Stromal cell of bone marrow (primary cell): ENCODE measurements at regions not wholly inside any gene's neighbourhood (a gene's known extent, or its start where the extent isn't known, plus 50 kb on each side); places are given as distances from the start of the nearest gene placed in this dataset.
"Not testable (repeated sequence)": the region's sequence is repeated elsewhere in the genome, so short reads cannot be mapped to it uniquely, and the experiment has no call there.

Experiments used
- DNase-seq: peaks from one replicate; pipeline ENCODE4 v3.0.0-alpha.2; 2012; ENCODE audit warnings: low read depth

GRCh38 chr9:62833323-62834200, 1643.7 kb downstream of the SPATA31A7 start:
- DNase-seq: not testable (repeated sequence)

DNA sequence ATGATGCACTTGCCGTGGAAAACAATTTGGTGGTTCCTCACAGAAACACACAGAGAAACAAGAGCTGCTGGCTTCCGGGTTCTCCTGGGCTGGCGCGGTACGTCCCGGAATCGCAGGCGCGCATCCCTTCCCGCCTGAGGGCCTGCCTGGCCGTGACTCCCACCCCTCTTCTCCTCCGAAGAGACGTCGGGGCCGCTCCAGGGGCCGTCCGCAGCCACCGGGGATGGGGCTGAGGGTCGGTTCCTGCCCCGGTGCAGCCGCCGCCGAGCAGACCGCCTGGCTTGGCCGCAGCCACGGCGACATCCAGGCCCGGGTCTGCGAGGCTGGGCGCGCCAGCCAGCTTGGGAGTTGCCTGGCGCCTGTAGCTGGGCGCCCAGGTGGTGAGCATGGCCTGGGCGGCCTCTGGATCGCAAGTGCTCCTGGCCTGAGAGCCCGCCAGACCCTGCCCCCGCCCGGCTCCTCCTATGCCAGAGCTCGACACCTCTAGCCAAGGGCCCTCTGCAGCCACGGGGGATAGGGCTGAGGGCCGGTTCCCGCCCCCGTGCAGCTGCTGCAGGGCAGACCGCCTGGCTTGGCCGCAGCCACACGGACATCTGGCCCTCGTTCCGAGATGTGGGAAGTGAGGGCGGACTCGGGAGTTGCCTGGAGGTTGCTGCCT, 1647.5 kb downstream of the SPATA31A7 start:
- DNase-seq: not testable (repeated sequence)

DNA sequence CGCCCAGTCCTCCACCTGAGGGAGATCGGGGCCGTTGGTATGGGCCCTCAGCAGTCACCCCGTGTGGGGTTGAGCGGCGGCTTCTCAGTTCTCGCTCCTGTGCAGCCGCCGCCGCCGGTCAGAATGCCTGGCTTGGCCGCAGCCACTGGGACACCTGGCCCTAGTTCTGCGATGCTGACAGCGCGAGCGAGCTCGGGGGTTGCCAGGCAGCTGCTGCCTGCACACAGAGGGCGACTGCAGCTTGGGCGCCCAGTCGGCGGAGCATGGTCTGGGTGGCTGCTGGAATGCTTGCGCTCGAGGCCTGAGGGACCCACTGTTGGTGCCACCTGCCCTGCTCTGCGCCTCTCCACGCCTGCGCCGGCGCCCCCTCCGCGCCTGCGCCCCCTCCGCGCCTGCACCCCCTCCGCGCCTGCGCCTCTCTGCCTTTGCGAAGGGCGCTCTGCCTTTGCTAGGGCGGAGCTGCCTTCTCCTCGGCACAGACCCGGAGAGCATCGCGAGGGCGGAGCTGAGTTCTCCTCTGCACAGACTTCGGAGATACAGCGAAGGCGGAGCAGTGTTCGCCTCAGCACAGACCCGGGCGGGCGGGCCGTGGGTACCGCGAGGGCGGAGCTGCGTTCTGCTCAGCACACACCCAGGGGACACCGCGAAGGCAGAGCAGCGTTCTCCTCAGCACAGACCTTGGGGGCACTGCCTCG, 1648.3 kb downstream of the SPATA31A7 start:
- DNase-seq: peak; percentile 31

GRCh38 chr9:62839168-62839567, 1649.3 kb downstream of the SPATA31A7 start:
- DNase-seq: not testable (repeated sequence)

DNA sequence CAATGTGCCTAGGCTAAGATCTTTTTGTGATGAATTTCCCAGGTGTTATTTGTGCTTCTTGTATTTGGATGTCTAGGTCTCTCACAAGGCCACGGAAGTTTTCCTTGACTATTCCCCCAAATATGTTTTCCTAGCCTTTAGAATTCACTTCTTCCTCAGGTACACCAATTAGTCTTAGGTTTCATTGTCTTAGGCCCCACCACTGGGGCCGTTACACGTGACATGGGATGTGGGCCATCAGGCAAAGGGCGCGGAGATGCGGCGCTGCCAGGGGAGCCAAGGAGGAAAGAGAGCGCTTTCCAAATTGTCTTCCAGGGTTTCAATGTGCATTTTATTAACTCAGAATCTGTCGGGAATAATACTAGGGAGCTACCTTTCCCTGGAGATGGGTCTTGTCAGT, 1653.3 kb downstream of the SPATA31A7 start:
- DNase-seq: not testable (repeated sequence)

GRCh38 chr9:62843706-62844290, 1654.0 kb downstream of the SPATA31A7 start:
- not testable (repeated sequence) for DNase-seq

DNA sequence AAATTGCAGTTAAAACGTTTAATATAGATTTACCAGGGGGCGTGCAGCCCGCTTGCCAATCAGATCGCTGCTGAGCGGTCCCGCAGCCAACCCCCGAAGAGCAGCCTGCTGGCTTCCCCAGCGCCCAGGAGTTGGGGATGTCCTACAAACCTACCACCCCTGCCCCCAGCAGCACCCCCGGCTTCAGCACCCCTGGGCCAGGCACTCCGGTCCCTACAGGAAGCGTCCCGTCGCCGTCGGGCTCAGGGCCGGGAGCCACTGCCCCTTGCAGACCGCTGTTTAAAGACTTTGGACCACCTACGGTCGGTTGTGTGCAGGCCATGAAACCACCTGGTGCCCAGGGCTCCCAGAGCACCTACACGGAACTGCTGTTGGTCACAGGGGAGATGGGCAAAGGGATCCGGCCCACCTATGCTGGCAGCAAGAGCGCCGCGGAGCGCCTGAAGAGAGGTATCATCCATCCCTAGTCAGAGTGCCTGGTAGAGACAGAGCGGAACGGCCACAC, 1654.9 kb downstream of the SPATA31A7 start:
- not testable (repeated sequence) for DNase-seq

DNA sequence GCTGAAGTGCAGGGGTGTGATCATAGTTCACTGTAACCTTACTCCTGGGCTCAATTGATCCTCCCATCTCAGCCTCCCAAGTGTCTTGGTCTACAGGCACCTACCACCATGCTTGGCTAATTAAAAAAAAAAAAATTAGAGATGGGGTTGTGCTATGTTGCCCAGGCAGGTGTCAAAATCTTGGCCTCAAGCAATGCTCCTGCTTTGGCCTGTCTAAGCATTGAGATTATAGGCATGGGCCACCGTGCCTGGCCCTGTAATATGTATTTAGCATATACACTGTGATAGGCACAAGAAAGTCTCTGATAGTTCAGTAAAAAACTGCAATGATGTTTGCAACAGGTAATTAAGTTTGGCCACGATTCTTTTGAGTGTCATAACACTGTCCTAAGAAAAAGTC, 1658.4 kb downstream of the SPATA31A7 start:
- not testable (repeated sequence) for DNase-seq

- DNase-seq: not testable (repeated sequence)
Observed at GRCh38 chr9:62849991-62850390, 1660.2 kb downstream of the SPATA31A7 start.

DNA sequence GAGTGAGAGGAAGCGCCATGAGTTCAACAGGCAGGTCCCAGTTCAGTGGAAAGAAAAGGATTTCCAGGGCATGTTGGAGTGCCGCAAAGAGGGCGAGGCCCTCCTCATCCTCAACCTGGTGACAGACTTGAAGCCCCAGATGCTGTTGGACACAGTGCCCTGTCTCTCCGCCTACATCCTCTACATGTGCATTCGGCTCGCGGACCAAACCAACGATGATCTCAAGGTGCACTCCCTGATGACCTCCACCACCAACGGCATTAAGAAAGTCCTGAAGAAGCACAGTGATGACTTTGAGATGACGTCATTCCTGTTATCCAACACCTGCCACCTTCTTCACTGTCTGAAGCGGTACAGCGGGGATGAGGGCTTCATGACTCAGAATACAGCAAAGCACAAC, 1667.4 kb downstream of the SPATA31A7 start:
- not testable (repeated sequence) for DNase-seq

GRCh38 chr9:62858240-62858639, 1668.4 kb downstream of the SPATA31A7 start:
- not testable (repeated sequence) for DNase-seq

- DNase-seq: not testable (repeated sequence)
Observed at GRCh38 chr9:62860939-62861860, 1671.4 kb downstream of the SPATA31A7 start.

GRCh38 chr9:62862180-62862579, 1672.3 kb downstream of the SPATA31A7 start:
- not testable (repeated sequence) for DNase-seq

DNA sequence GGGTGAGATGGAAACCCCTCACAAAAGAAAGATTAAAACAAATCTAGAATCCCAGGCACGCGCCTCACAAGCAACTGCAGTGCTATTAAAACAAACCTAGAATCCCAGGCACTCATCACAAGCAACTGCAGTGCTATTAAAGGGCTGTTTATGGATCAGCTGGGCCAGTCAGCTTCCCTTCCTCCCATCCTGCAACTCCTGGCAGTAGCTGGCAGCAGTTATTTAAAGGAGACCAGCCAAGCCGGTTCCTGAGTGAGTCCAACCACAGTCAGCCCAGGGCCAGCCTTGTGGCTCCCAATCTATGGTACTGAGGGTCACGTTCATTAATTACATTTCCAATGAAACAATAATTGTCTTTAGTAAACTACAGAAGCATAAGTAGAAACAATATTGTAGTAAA, 1673.5 kb downstream of the SPATA31A7 start:
- not testable (repeated sequence) for DNase-seq

GRCh38 chr9:62863867-62864266, 1674.0 kb downstream of the SPATA31A7 start:
- not testable (repeated sequence) for DNase-seq

DNA sequence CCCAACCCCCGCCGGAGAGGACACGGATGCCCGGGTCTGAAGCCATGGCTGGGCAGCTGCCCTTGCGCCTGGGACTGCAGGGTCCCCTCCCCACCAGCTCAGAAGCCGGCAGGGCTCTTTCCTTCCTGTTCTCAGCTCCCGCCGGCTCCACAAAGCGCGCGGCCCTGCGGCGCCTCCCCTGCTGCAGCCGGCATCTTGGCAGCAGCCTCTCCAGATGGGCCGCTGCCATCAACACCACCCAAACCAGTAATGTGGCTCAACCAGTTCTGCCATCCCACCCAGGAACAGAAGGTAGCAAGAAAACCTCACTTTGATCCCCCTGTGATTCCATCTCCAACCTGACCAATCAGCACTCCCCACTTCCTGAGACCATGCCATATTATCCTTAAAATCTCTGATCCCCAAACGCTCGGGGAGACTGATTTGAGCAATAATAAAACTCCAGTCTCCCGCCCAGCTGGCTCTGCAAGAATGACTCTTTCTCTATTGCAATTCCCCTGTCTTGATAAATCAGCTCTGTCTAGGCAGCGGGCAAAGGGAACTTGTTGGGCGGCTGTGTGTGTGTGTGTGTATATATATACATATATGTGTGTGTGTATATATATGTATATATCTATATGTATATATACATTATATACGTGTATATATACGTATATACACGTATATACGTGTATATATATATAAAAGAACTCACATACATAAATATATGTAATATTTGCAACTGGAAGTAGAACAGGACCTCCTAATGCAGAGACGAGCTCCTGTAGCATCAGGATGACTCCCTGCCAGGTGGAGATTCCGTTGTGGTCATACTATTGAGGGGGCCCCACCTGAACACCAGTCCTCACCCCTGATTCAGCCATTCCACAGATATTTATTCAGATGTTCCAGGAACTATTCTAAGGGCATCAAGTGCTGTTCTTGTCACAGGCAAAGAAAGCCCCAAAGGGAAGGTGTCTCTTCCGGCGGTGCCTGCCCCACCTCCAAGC, 1674.9 kb downstream of the SPATA31A7 start:
- not testable (repeated sequence) for DNase-seq

GRCh38 chr9:62869061-62869460, 1679.2 kb downstream of the SPATA31A7 start:
- not testable (repeated sequence) for DNase-seq

- DNase-seq: not testable (repeated sequence)
Observed at GRCh38 chr9:62871765-62872164, 1681.9 kb downstream of the SPATA31A7 start.

DNA sequence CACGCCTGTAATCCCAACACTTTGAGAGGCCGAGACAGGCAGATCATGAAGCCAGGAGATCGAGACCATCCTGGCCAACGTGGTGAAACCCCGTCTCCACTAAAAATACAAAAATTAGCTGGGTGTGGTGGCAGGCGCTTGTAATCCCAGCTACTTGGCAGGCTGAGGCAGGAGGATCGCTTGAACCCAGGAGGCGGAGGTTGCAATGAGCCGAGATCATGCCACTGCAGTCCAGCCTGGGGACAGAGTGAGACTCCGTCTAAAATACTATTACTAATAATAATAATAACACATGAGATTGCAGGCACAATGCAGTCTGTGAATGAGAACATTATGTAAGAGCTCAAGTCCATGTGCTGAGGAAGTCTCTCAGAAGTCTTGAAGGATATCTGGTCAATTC, 1684.4 kb downstream of the SPATA31A7 start:
- not testable (repeated sequence) for DNase-seq
